Germinal center (tissue), 1 donor: ENCODE measurements at regions not wholly inside any gene's neighbourhood (a gene's known extent, or its start where the extent isn't known, plus 50 kb on each side); places are given as distances from the start of the nearest gene placed in this dataset.

ENCODE experiments used
- DNase-seq: peaks from one replicate; pipeline ENCODE4 v3.0.0; 2012; ENCODE audit warnings: mixed read lengths, low spot score

- no peak for DNase-seq
Observed at GRCh38 chr9:82498541-82499317, 510.2 kb downstream of the SPATA31D1 start.

- DNase-seq: no peak
Observed at GRCh38 chr9:82499337-82499736, 510.8 kb downstream of the SPATA31D1 start.

- DNase-seq: no peak
Observed at GRCh38 chr9:82504620-82505019, 516.0 kb downstream of the SPATA31D1 start.

GRCh38 chr9:82511626-82512025 is 523.1 kb downstream of the SPATA31D1 start:
- no peak for DNase-seq

GRCh38 chr9:82512728-82513127 is 524.2 kb downstream of the SPATA31D1 start:
- DNase-seq: no peak

- DNase-seq: no peak
Observed at GRCh38 chr9:82513242-82513751, 524.7 kb downstream of the SPATA31D1 start.

- DNase-seq: no peak
Observed at GRCh38 chr9:82513976-82514735, 525.6 kb downstream of the SPATA31D1 start.

GRCh38 chr9:82518868-82519267 is 530.3 kb downstream of the SPATA31D1 start:
- DNase-seq: no peak

GRCh38 chr9:82519332-82519731 is 530.8 kb downstream of the SPATA31D1 start:
- DNase-seq: no peak

- DNase-seq: no peak
Observed at GRCh38 chr9:82524407-82524806, 535.8 kb downstream of the SPATA31D1 start.

GRCh38 chr9:82526577-82526976 is 536.4 kb downstream of the RASEF start:
- DNase-seq: no peak

GRCh38 chr9:82531795-82532194 is 531.1 kb downstream of the RASEF start:
- no peak for DNase-seq

GRCh38 chr9:82532504-82533180 is 530.3 kb downstream of the RASEF start:
- no peak for DNase-seq

GRCh38 chr9:82535432-82535998 is 527.4 kb downstream of the RASEF start:
- no peak for DNase-seq

GRCh38 chr9:82538634-82539033 is 524.3 kb downstream of the RASEF start:
- DNase-seq: no peak

- no peak for DNase-seq
Observed at GRCh38 chr9:82539146-82539545, 523.8 kb downstream of the RASEF start.

GRCh38 chr9:82539856-82540579 is 522.9 kb downstream of the RASEF start:
- DNase-seq: no peak

GRCh38 chr9:82543726-82544125 is 519.2 kb downstream of the RASEF start:
- no peak for DNase-seq

- DNase-seq: no peak
Observed at GRCh38 chr9:82546136-82546535, 516.8 kb downstream of the RASEF start.

- no peak for DNase-seq
Observed at GRCh38 chr9:82547995-82548394, 514.9 kb downstream of the RASEF start.

GRCh38 chr9:82549174-82549821 is 513.6 kb downstream of the RASEF start:
- no peak for DNase-seq
